AG04449 (cell line): ENCODE measurements at regions not wholly inside any gene's neighbourhood (a gene's known extent, or its start where the extent isn't known, plus 50 kb on each side); places are given as distances from the start of the nearest gene placed in this dataset.

ENCODE experiments used
- CTCF ChIA-PET: fragments of 350-600 bp; formaldehyde crosslinking; extraction: SDS; loops from one replicate; lab custom pipeline; 2021; ENCODE audit warnings: antibody characterized with exemption; lab: Yijun Ruan, JAX
- POLR2A ChIA-PET: fragments of 400-600, 350-600 bp; formaldehyde crosslinking; extraction: SDS; loops from one replicate; lab custom pipeline; 2020; ENCODE audit warnings: antibody characterized with exemption, inconsistent platforms; lab: Yijun Ruan, JAX
- DNase-seq: peaks from one replicate; pipeline ENCODE4 v3.0.0-alpha.2; 2010; ENCODE audit warnings: low read depth, low spot score
- H3K4me3 ChIP-seq: 2 replicates; pipeline ENCODE4 v1.5.1; 2011; ENCODE audit warnings: low read depth, mild to moderate bottlenecking, control low read depth, low read length
- CTCF ChIP-seq: IDR thresholded peaks from one replicate; pipeline ENCODE4 v1.5.1; 2011; ENCODE audit warnings: mild to moderate bottlenecking, moderate library complexity, low read length, control low read depth, inconsistent platforms; ENCODE audit not compliant: insufficient read depth; ENCODE audit errors: missing control alignments

- no peak for DNase-seq
- POLR2A ChIA-PET, result no interaction called here
- CTCF ChIA-PET, result no interaction called here
- no peak for TF ChIP-seq CTCF
- H3K4me3 ChIP-seq, result no peak overlapping the region
Observed at GRCh38 chr6:163904186-163904585, 489.7 kb downstream of the QKI start.

GRCh38 chr6:163903541-163903940 is 489.0 kb downstream of the QKI start:
- TF ChIP-seq CTCF, result no peak
- DNase-seq, result no peak
- POLR2A ChIA-PET, result no interaction called here
- CTCF ChIA-PET, result no interaction called here
- H3K4me3 ChIP-seq, result no peak overlapping the region

- DNase-seq, result no peak
- no peak overlapping the region for H3K4me3 ChIP-seq
- no peak for TF ChIP-seq CTCF
- ChIA-PET POLR2A (no interaction called here), CTCF (no interaction called here)
Observed at GRCh38 chr6:163902993-163903392, 488.5 kb downstream of the QKI start.

- ChIA-PET CTCF (no interaction called here), POLR2A (no interaction called here)
- H3K4me3 ChIP-seq, result no peak overlapping the region
- no peak for DNase-seq
- no peak for TF ChIP-seq CTCF
Observed at GRCh38 chr6:163901681-163902080, 487.2 kb downstream of the QKI start.

- ChIA-PET POLR2A (no interaction called here), CTCF (no interaction called here)
- DNase-seq, result peak; percentile 23
- no peak overlapping the region for H3K4me3 ChIP-seq
- TF ChIP-seq CTCF, result no peak
Observed at GRCh38 chr6:163900570-163900969, 486.1 kb downstream of the QKI start.

- CTCF ChIA-PET, result no interaction called here
- DNase-seq, result no peak
Observed at GRCh38 chr6:163897669-163898068, 483.2 kb downstream of the QKI start.

More at GRCh38 chr6:163897669-163898068, 483.2 kb downstream of the QKI start:
- no peak for TF ChIP-seq CTCF
- H3K4me3 ChIP-seq, result no peak overlapping the region
- POLR2A ChIA-PET, result no interaction called here
